Subcutaneous abdominal adipose tissue (tissue), 5 donors: ENCODE measurements at regions not wholly inside any gene's neighbourhood (a gene's known extent, or its start where the extent isn't known, plus 50 kb on each side); places are given as distances from the start of the nearest gene placed in this dataset.
"Not testable (repeated sequence)": the region's sequence is repeated elsewhere in the genome, so short reads cannot be mapped to it uniquely, and the experiment has no call there.

Experiments
- H3K27ac ChIP-seq: one replicate; pipeline ENCODE4 v1.7.0; 2013; ENCODE audit warnings: low read depth, mild to moderate bottlenecking, inconsistent platforms, low read length, moderate library complexity
- H3K27me3 ChIP-seq, 5 donors: one replicate each; pipeline ENCODE4 v1.7.0; 2013; ENCODE audit warnings: low read length in 5 of 5, inconsistent platforms in 1 of 5; ENCODE audit not compliant: control insufficient read depth in 5 of 5, insufficient read depth in 4 of 5
- H3K36me3 ChIP-seq, 5 donors: one replicate each; pipeline ENCODE4 v1.7.0; 2013; ENCODE audit warnings: low read length in 5 of 5; ENCODE audit not compliant: control insufficient read depth in 5 of 5, insufficient read depth in 5 of 5
- H3K4me1 ChIP-seq, 5 donors: one replicate each; pipeline ENCODE4 v1.7.0; 2013; ENCODE audit warnings: low read length in 5 of 5, mild to moderate bottlenecking in 3 of 5, moderate library complexity in 1 of 5; ENCODE audit not compliant: control insufficient read depth in 5 of 5, insufficient read depth in 5 of 5
- H3K4me3 ChIP-seq, 5 donors: one replicate each; pipeline ENCODE4 v1.7.0; 2013; ENCODE audit warnings: low read length in 5 of 5, low read depth in 1 of 5
- H3K9ac ChIP-seq, 5 donors: one replicate each; pipeline ENCODE4 v1.7.0; 2013; ENCODE audit warnings: low read length in 5 of 5, mild to moderate bottlenecking in 4 of 5, moderate library complexity in 3 of 5
- H3K9me3 ChIP-seq, 5 donors: one replicate each; pipeline ENCODE4 v1.7.0; 2013; ENCODE audit warnings: low read length in 5 of 5; ENCODE audit not compliant: control insufficient read depth in 5 of 5
- donor health status: healthy.
- donor health status: healthy.
- donor health status: healthy.
- donor health status: healthy.
- donor health status: healthy.

DNA sequence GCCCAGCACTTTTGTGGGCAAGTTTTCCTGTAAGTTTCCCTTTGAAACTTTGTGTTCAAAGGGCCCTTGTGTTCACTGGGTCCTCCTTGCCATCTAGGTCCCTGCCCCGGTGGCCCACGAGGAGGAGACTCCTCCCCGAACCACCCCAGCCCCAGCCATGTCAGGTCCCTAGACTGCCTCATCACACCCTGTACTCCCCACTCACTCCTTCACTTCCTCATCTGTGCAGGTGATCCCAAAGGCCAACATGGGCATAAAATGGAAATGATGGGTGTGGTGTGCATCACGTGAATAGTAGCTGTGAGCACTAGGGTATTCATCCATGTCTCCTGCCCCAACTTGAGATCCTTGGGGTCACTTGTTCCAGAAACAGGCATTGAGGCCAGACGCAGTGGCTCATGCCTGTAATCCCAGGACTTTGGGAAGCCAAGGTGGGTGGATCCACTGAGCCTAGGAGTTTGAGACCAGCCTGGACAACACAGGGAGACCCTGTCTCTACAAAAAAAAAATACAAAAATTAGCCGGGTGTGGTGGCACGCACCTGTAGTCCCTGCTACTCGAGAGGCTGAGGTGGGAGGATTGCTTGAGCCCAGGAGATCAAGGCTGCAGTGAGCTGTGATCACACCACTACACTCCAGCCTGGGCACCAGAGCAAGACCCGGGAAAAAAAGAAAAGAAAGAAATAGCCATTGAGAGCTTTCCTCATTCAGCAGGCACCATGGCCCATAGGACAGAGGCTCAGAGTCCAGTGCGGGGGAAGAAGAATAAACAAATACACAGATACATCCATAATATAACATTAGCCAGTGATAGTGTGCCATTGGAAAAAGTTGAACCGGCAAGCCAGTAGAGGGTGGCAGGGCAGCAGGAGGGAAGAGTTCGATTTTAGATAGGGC lies 74.5 kb downstream of the KATNIP start:
- Histone ChIP-seq H3K9me3 (no peaks in the 10 kb centered on the region), H3K4me1 (peaks cover 0 to 8% (median 4%) of the 10 kb centered on the region in 5 donors), H3K27ac (no peak overlapping the region), H3K27me3 (no peaks in the 10 kb centered on the region), H3K4me3 (no peak overlapping the region), H3K9ac (no peak overlapping the region), H3K36me3 (peaks cover 0 to 23% (median 6%) of the 10 kb centered on the region in 5 donors)

DNA sequence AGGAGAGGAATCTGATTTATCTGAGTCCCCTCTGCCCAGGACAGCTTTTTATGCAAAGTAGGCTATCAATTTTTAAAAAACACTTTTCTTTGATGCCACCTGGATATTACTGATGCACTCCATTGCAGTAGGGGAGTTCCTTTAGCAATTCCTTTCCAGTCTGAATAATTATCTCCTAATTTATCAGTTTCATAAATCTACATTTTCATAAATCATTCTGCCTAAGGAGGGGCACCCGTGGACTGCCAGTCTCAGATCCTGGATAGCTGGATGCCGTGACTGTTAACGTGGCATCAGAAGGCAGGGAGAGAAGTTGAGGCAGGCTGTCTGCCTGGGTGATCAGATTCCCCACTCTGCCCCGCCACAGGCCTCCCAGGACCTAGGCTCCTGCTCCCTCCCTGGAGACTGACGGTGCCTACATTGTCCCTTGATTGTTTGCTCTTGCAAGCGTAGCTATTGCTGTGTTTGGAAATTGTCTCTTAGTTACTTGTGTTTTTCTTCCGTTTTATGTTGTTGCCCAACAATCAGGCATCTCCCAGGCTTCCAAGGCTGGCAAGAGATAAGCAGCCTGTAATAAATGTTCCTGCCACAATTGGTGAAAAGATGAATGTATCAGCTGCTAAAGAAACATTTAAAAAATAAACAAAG lies 75.2 kb downstream of the KATNIP start:
- no peaks in the 10 kb centered on the region for H3K9me3 ChIP-seq
- peaks cover 0 to 8% (median 4%) of the 10 kb centered on the region in 5 donors for H3K4me1 ChIP-seq
- H3K27me3 ChIP-seq: no peaks in the 10 kb centered on the region
- H3K4me3 ChIP-seq: no peak overlapping the region
- H3K9ac ChIP-seq: no peak overlapping the region
- peaks cover 0 to 17% (median under 1%) of the 10 kb centered on the region in 5 donors for H3K36me3 ChIP-seq
- no peak overlapping the region for H3K27ac ChIP-seq

DNA sequence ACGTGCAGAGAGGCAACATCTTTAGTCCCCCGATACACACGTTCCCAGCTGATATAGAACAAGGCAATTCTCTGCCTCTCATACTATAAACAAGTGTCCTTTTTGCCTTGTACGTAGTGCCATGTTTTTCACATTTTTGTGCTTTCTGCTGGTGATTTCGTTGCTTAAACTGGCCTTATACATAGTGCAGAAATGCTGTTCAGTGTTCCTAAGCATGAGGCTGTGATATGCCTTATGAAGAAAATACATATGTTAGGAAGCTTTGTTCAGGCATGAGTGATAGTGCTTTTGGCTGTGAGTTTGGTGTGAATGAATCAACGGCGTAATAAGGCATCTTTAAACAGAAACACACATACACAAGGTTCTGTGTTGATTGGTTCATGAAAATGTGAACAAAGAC lies 77.2 kb downstream of the KATNIP start:
- no peak overlapping the region for H3K27ac ChIP-seq
- peaks cover 0 to 8% (median 4%) of the 10 kb centered on the region in 5 donors for H3K4me1 ChIP-seq
- no peaks in the 10 kb centered on the region for H3K9me3 ChIP-seq
- H3K27me3 ChIP-seq: no peaks in the 10 kb centered on the region
- peaks cover 3 to 33% (median 14%) of the 10 kb centered on the region in 5 donors for H3K36me3 ChIP-seq
- no peak overlapping the region for H3K9ac ChIP-seq
- H3K4me3 ChIP-seq: no peak overlapping the region

DNA sequence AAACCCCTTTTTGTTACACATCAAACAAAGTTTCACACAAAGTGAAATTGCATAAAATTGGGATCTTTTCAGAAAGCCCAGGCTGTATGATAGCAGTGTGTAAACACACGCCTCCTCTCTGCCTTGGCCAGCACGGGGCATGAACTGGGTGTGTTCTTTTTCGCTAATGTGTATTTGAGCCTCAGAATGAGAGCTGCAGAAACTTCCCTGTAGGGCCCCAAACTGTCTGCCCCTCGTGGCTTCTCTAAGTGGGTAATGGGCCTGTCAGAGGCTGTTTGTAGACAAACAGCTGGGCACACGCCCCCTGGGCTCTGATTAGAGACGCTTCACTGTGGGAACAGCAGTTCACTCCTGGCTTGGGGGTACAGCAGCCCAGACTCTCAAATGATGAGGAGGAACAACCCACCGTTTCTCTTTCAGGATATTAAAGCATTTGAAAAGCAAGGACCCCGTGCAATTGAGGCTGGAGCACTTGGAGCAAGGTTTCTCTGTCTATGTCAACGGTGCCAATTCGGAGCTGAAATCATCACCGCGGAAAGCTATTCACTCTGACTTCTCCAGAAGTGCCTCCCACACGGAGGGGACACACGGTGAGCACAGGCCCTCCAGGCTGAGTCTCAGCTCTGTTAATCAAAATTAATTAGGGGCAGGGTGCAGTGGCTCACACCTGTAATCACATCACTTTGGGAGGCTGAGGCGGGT lies 78.4 kb downstream of the KATNIP start:
- no peak overlapping the region for H3K27ac ChIP-seq
- H3K27me3 ChIP-seq: no peaks in the 10 kb centered on the region
- H3K9me3 ChIP-seq: no peaks in the 10 kb centered on the region
- no peak overlapping the region for H3K4me3 ChIP-seq
- H3K9ac ChIP-seq: no peak overlapping the region
- peaks cover 3 to 27% (median 12%) of the 10 kb centered on the region in 5 donors for H3K36me3 ChIP-seq
- H3K4me1 ChIP-seq: peaks cover 0 to 8% (median 4%) of the 10 kb centered on the region in 5 donors

DNA sequence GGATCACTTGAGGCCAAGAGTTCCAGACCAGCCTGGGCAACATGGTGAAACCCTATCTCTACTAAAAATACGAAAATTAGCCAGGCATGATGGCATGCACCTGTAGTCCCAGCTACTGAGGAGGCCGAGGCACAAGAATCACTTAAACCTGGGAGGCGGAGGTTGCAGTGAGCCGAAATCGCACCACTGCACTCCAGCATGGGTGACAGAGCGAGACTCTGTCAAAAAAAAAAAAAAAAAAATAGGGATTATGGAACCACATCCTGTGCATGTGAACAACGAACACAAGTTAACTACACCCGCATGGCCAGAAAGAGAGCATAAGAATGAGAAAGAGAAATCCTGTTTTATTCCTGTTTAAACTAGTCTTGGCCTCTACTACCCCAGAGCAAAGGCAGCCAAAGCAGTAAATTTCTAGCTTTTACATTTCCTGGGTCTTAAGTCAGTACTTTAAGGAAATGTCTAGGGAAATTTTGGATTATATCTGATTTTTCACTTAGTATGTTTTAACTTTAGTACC lies 79.1 kb downstream of the KATNIP start:
- H3K4me3 ChIP-seq, H3K27ac ChIP-seq, H3K9ac ChIP-seq, H3K4me1 ChIP-seq, H3K27me3 ChIP-seq, H3K9me3 ChIP-seq: not testable (repeated sequence)
- H3K36me3 ChIP-seq: peaks cover 3 to 30% (median 12%) of the 10 kb centered on the region in 5 donors

DNA sequence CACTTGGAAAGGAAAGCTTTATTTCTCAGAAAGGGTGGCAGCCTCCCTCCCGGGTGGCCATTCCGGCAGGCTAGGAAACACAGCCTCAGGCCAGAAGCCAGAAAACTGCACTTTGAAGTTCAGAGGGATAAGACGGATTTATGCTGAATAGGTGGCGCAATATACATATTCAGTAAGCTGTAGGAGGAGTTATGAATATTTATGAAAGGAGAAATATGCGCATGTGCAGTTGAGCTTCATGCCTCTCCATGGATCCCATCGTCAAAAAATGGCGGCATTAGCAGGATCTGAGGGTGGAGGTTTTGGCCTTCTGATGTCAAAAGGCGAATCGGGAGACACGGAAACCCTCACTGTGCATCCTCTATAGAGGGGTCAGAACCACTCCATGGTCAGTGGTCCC lies 82.3 kb downstream of the KATNIP start:
- H3K4me3 ChIP-seq: no peak overlapping the region
- H3K9ac ChIP-seq: no peak overlapping the region
- peaks cover 3 to 46% (median 15%) of the 10 kb centered on the region in 5 donors for H3K36me3 ChIP-seq
- H3K4me1 ChIP-seq: no peaks in the 10 kb centered on the region
- H3K9me3 ChIP-seq: no peaks in the 10 kb centered on the region
- no peak overlapping the region for H3K27ac ChIP-seq
- H3K27me3 ChIP-seq: no peaks in the 10 kb centered on the region

DNA sequence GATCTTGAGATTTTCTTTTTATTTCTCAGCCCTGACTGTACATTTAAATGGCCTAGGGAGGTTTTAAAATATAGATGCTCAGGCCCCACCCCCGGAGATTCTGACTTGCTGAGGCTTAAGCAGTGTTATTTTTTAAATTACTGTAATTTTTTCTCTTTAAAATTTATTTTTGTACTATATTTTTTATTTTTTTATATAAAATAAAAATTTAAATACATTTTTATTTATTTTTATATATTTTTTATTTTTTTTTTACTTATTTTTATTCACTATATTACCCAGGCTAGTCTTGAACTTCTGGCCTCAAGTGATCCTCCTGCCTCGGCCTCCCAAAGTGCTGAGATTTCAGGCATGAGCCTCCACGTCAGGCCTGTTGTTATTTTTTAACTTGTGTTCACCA lies 83.3 kb downstream of the KATNIP start:
- Histone ChIP-seq H3K4me3 (no peak overlapping the region), H3K4me1 (no peaks in the 10 kb centered on the region), H3K9ac (no peak overlapping the region), H3K27ac (no peak overlapping the region), H3K27me3 (no peaks in the 10 kb centered on the region), H3K9me3 (no peaks in the 10 kb centered on the region), H3K36me3 (peaks cover 3 to 56% (median 17%) of the 10 kb centered on the region in 5 donors)

DNA sequence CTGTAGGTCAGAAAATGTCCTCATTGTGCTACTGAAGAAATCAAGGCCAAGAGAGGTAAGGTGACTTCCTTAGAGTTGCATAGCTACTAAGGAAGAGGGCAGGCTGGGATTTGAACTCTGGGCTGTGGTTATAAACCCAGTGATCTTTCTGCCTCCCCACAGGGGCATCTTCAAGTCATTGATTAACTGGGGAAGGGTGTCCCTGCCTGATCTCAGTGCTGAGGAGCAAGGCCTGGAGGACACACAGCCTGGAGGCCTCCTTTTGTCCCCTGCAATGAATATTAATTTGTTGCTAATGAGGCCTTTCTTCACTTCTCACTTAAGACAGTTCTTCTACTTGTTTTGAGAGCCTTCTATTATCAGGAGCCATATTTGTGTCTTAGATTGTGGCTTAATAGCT lies 83.8 kb downstream of the KATNIP start:
- Histone ChIP-seq H3K9me3 (no peaks in the 10 kb centered on the region), H3K27me3 (no peaks in the 10 kb centered on the region), H3K27ac (no peak overlapping the region), H3K4me1 (no peaks in the 10 kb centered on the region), H3K9ac (no peak overlapping the region), H3K36me3 (peaks cover 3 to 55% (median 17%) of the 10 kb centered on the region in 5 donors), H3K4me3 (no peak overlapping the region)

DNA sequence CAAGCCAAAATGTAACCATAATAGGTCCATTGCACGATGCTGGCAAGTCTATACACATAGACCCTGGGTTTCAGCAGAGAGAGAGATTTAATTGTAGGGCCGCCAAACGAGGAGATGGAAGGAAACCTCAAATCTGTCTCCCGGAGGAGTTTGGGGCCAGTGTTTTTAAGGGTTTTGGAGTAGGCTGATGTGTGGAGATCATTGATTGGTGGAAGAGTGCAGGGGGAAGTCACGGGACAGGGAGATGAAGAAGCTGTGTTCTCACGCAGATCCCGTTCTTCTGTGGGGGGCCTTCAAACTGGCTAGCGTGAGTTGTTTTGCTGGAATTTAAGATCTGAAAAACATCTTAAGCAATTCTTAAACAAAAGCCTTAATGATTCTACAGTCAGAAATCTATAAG lies 84.8 kb downstream of the KATNIP start:
- no peaks in the 10 kb centered on the region for H3K4me1 ChIP-seq
- no peak overlapping the region for H3K4me3 ChIP-seq

More for the DNA sequence above, 84.8 kb downstream of the KATNIP start:
- H3K9ac ChIP-seq: no peak overlapping the region
- H3K27me3 ChIP-seq: no peaks in the 10 kb centered on the region
- peaks cover 3 to 57% (median 17%) of the 10 kb centered on the region in 5 donors for H3K36me3 ChIP-seq
- no peaks in the 10 kb centered on the region for H3K9me3 ChIP-seq
- H3K27ac ChIP-seq: no peak overlapping the region
